HCT116 (cell line): ENCODE measurements at regions not wholly inside any gene's neighbourhood (a gene's known extent, or its start where the extent isn't known, plus 50 kb on each side); places are given as distances from the start of the nearest gene placed in this dataset.

Source experiments
- ATAC-seq: fragments of 200-7000 bp; cut with Tn5 transposase; 2 replicates; pipeline ENCODE4 v1.9.1; 2020; ENCODE audit warnings: mild to moderate bottlenecking, moderate library complexity
- BruUV-seq: library from RNA; stranded (reverse); fragments of 400-500 nt; replicated peaks from 2 replicates; lab custom pipeline; 2021; lab: Mats Ljungman, UMichigan
- CTCF ChIA-PET: fragments of 300-600 bp; sonication (Branson Sonifier 250); formaldehyde crosslinking; loops from one replicate; lab custom pipeline; 2021; ENCODE audit warnings: antibody characterized with exemption; lab: Charles Lee
- POLR2A ChIA-PET: fragments of 300-600, 350-600 bp; sonication (Branson Sonifier 250); formaldehyde crosslinking; loops from one replicate; lab custom pipeline; 2021; ENCODE audit warnings: antibody characterized with exemption; lab: Charles Lee
- RAD21 ChIA-PET, 2 experiments: fragments of 300-600 bp; sonication (Branson Sonifier 250); formaldehyde crosslinking; loops; one replicate each; lab custom pipeline; 2023; ENCODE audit warnings: low total read pairs in 2 of 2; ENCODE audit not compliant: uncharacterized antibody in 2 of 2, unreplicated experiment in 2 of 2, low non-redundant PET in 1 of 2; lab: Charles Lee
- DNase-seq: peaks from one replicate; pipeline ENCODE4 v3.0.0-alpha.2; 2010; ENCODE audit warnings: low read depth, low spot score
- H2AFZ ChIP-seq: fragments of 200-600 bp; shearing (Covaris generic), sonication (generic); 2 replicates; pipeline ENCODE4 v1.6.1; 2017; ENCODE audit warnings: low read depth, mixed run types, mixed read lengths, antibody characterized with exemption, low read length; ENCODE audit not compliant: poor library complexity, severe bottlenecking
- H3K27ac ChIP-seq: 2 replicates; pipeline ENCODE4 v1.5.1; 2012; ENCODE audit warnings: low read depth, low read length
- H3K27me3 ChIP-seq: fragments of 200-600 bp; sonication (generic); 2 replicates; pipeline ENCODE4 v1.6.1; 2016; ENCODE audit warnings: mixed run types, low read length, mixed read lengths; ENCODE audit not compliant: insufficient read depth
- H3K36me3 ChIP-seq, 2 experiments: fragments of 200-500 bp in 1 of 2; fragments of 200-600 bp in 1 of 2; sonication (Bioruptor generic) in 1 of 2; sonication (generic) in 1 of 2; 2 replicates each; pipeline versions ENCODE4 v1.5.1 to v1.6.1; 2014 to 2016; ENCODE audit warnings: low read length in 2 of 2, inconsistent platforms in 1 of 2, mixed read lengths in 1 of 2, mixed run types in 1 of 2; ENCODE audit not compliant: insufficient read depth in 2 of 2, control insufficient read depth in 1 of 2
- H3K4me1 ChIP-seq, 2 experiments: fragments of 200-600 bp in 1 of 2; sonication (generic) in 1 of 2; 2 replicates each; pipeline versions ENCODE4 v1.5.1 to v1.6.1; 2012 to 2017; ENCODE audit warnings: low read length in 2 of 2, inconsistent platforms in 1 of 2, mild to moderate bottlenecking in 1 of 2, mixed read lengths in 1 of 2, mixed run types in 1 of 2, moderate library complexity in 1 of 2; ENCODE audit not compliant: insufficient read depth in 2 of 2, control insufficient read depth in 1 of 2
- H3K4me2 ChIP-seq: fragments of 200-600 bp; sonication (generic); 2 replicates; pipeline ENCODE4 v1.6.1; 2017; ENCODE audit warnings: mixed run types, low read length, mixed read lengths
- H3K4me3 ChIP-seq, 2 experiments: fragments of 200-600 bp in 1 of 2; sonication (generic) in 1 of 2; replicated peaks in 1 of 2; 2 replicates each; pipeline ENCODE4 v1.5.1; 2011 to 2016; ENCODE audit warnings: low read length in 2 of 2, control low read depth in 1 of 2, low read depth in 1 of 2, mild to moderate bottlenecking in 1 of 2, mixed read lengths in 1 of 2, mixed run types in 1 of 2
- H3K79me2 ChIP-seq: fragments of 200-600 bp; sonication (generic); 2 replicates; pipeline ENCODE4 v1.6.1; 2017; ENCODE audit warnings: mild to moderate bottlenecking, mixed run types, low read length, moderate library complexity, mixed read lengths; ENCODE audit not compliant: insufficient read depth
- H3K9ac ChIP-seq: fragments of 200-600 bp; sonication (generic); 2 replicates; pipeline ENCODE4 v1.6.1; 2016; ENCODE audit warnings: low read length, mixed read lengths
- H3K9me2 ChIP-seq: fragments of 200-600 bp; sonication (generic), shearing (Covaris generic); 2 replicates; pipeline ENCODE4 v1.6.1; 2017; ENCODE audit warnings: mixed run types, mild to moderate bottlenecking, moderate library complexity; ENCODE audit not compliant: insufficient read depth
- H3K9me3 ChIP-seq, 2 experiments: fragments of 200-500 bp in 1 of 2; fragments of 200-600 bp in 1 of 2; sonication (Bioruptor generic) in 1 of 2; sonication (generic) in 1 of 2; 2 replicates each; pipeline ENCODE4 v1.6.1; 2014 to 2017; ENCODE audit warnings: low read length in 2 of 2, mixed read lengths in 2 of 2, inconsistent platforms in 1 of 2, low read depth in 1 of 2, mild to moderate bottlenecking in 1 of 2, mixed run types in 1 of 2, moderate library complexity in 1 of 2; ENCODE audit not compliant: control insufficient read depth in 1 of 2, insufficient read depth in 1 of 2
- H4K20me1 ChIP-seq: fragments of 200-600 bp; sonication (generic), shearing (Covaris generic); 2 replicates; pipeline ENCODE4 v1.6.1; 2017; ENCODE audit warnings: mixed run types, mild to moderate bottlenecking, moderate library complexity; ENCODE audit not compliant: insufficient read depth
- EGR1 ChIP-seq: IDR thresholded peaks from 2 replicates; pipeline ENCODE4 v1.6.1; 2012; ENCODE audit warnings: low read depth
- EZH2 ChIP-seq: fragments of 200-600 bp; sonication (generic); IDR thresholded peaks from 2 replicates; pipeline ENCODE4 v1.6.1; 2017; ENCODE audit warnings: antibody characterized with exemption, mixed run types
- EZH2phosphoT487 ChIP-seq: fragments of 200-600 bp; IDR thresholded peaks from 2 replicates; pipeline ENCODE4 v1.6.1; 2018; ENCODE audit warnings: antibody characterized with exemption, borderline replicate concordance
- FOSL1 ChIP-seq: IDR thresholded peaks from 2 replicates; pipeline ENCODE4 v1.6.1; 2012; ENCODE audit warnings: low read depth
- POLR2AphosphoS5 ChIP-seq: IDR thresholded peaks from 2 replicates; pipeline ENCODE4 v1.6.1; 2011; ENCODE audit warnings: mild to moderate bottlenecking, low read depth, low read length, moderate library complexity
- RAD21 ChIP-seq: IDR thresholded peaks from 2 replicates; pipeline ENCODE4 v1.6.1; 2012; ENCODE audit warnings: low read depth, mild to moderate bottlenecking
- YY1 ChIP-seq: IDR thresholded peaks from 2 replicates; pipeline ENCODE4 v1.6.1; 2011; ENCODE audit warnings: low read length, low read depth, moderate library complexity, mild to moderate bottlenecking; ENCODE audit not compliant: insufficient replicate concordance; ENCODE audit errors: extremely low read depth
- intact Hi-C: fragments of 100-400 bp; cut with micrococcal nuclease; formaldehyde crosslinking; loops from 2 replicates; pipeline ENCODE4 v1.10.0; 2022
- TF ChIP-seq, protein P1 (sequence below), 3 experiments: fragments of 200-600 bp in 1 of 3; sonication (generic) in 1 of 3; IDR thresholded peaks in 2 of 3; conservative IDR thresholded peaks in 1 of 3; 2 replicates each; pipeline ENCODE4 v1.5.1; 2012 to 2017; ENCODE audit warnings: low read depth in 2 of 3, low read length in 2 of 3, antibody characterized with exemption in 1 of 3, borderline replicate concordance in 1 of 3, control low read depth in 1 of 3, mild to moderate bottlenecking in 1 of 3, mixed read lengths in 1 of 3, mixed run types in 1 of 3, moderate library complexity in 1 of 3; ENCODE audit not compliant: insufficient read depth in 1 of 3

DNA sequence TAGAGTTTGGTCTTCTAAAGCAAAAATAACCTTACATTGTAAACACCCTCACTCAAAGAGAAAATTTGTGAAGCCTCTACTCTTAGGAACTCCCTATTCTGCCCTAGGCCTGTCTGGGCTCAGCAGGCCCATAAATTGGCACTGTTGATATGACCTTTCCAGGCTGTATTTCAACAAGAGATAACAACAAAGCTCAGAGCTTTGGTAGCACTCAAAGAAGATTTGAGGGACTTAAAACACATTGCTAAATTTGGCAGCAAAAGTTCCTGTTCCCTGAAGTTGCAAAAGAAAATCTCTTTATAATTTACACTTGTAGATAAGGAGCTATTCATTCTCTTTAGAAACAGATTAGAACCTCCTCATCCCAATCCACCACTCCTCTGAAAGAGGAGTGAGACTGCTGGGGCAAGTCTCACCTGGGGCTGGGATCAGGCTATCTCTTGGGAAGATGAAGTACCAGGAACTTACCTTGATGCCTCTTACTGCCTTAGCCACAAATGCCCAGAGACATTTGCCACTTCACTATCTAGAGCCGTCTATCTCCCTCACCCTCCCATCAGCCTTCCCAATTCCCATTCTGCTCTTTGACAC lies 110.4 kb upstream of the AKIP1 start:
- Histone ChIP-seq H3K9me2 (no peaks in the 10 kb centered on the region), H3K4me1 (no peaks in the 10 kb centered on the region), H3K4me2 (no peak overlapping the region), H3K9me3 (no peaks in the 10 kb centered on the region), H4K20me1 (no peaks in the 10 kb centered on the region), H3K27me3 (no peaks in the 10 kb centered on the region), H3K36me3 (no peaks in the 10 kb centered on the region), H3K79me2 (no peaks in the 10 kb centered on the region), H3K4me3 (no peak overlapping the region), H3K9ac (no peak overlapping the region), H3K27ac (no peak overlapping the region), H2AFZ (no peak overlapping the region)
- intact Hi-C loops: no loop called here
- TF ChIP-seq FOSL1 (no peak), RAD21 (no peak), YY1 (no peak), EZH2 (no peak), EZH2phosphoT487 (no peak), POLR2AphosphoS5 (no peak), EGR1 (no peak)
- TF ChIP-seq, protein P1, sequence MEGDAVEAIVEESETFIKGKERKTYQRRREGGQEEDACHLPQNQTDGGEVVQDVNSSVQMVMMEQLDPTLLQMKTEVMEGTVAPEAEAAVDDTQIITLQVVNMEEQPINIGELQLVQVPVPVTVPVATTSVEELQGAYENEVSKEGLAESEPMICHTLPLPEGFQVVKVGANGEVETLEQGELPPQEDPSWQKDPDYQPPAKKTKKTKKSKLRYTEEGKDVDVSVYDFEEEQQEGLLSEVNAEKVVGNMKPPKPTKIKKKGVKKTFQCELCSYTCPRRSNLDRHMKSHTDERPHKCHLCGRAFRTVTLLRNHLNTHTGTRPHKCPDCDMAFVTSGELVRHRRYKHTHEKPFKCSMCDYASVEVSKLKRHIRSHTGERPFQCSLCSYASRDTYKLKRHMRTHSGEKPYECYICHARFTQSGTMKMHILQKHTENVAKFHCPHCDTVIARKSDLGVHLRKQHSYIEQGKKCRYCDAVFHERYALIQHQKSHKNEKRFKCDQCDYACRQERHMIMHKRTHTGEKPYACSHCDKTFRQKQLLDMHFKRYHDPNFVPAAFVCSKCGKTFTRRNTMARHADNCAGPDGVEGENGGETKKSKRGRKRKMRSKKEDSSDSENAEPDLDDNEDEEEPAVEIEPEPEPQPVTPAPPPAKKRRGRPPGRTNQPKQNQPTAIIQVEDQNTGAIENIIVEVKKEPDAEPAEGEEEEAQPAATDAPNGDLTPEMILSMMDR (IDR thresholded peaks at IDR 0.05 in 2 of 3, conservative IDR thresholded peaks at IDR 0.05 in 1 of 3; ENCODE audit: borderline replicate concordance in 1 of 3, insufficient read depth in 1 of 3, low read depth in 2 of 3, low read length in 2 of 3): no peak
- ChIA-PET CTCF (no interaction called here), RAD21 (no interaction called here), POLR2A (interaction anchor here (1.0 kb wide), 1 partner anchor 157 kb away, joined by 3 read pairs; no protein-coding TSS in a partner anchor)
- BruUV-seq: no TSS peak
- DNase-seq (no peak), ATAC-seq (no peak)
